Stomach (tissue), 8 donors: ENCODE measurements at regions not wholly inside any gene's neighbourhood (a gene's known extent, or its start where the extent isn't known, plus 50 kb on each side); places are given as distances from the start of the nearest gene placed in this dataset.

Experiments used
- DNase-seq, 2 donors: peaks; one replicate each; pipeline versions ENCODE4 v3.0.0 to v3.0.0-alpha.2; 2013 to 2019
- H3K27ac ChIP-seq, 5 donors: fragments of 200-600 bp in 4 of 5; sonication (generic) in 4 of 5; one replicate each; pipeline ENCODE4 v1.5.1; 2013 to 2019; ENCODE audit warnings: mild to moderate bottlenecking in 1 of 5, moderate library complexity in 1 of 5
- H3K27me3 ChIP-seq, 3 donors: fragments of 200-600 bp; sonication (generic); one replicate each; pipeline ENCODE4 v1.5.1; 2017 to 2019; ENCODE audit warnings: mixed run types in 1 of 3
- H3K36me3 ChIP-seq, 4 donors: fragments of 200-600 bp; sonication (generic); 1 replicate in 3 of 4; 2 replicates in 1 of 4; pipeline ENCODE4 v1.5.1; 2016 to 2019
- H3K4me1 ChIP-seq, 4 donors: fragments of 200-600 bp; sonication (generic); one replicate each; pipeline ENCODE4 v1.5.1; 2016 to 2019
- H3K4me3 ChIP-seq, 4 donors: fragments of 200-600 bp; sonication (generic) in 3 of 4; one replicate each; pipeline ENCODE4 v1.5.1; 2016 to 2019; ENCODE audit warnings: mild to moderate bottlenecking in 1 of 4
- H3K9me3 ChIP-seq, 4 donors: fragments of 200-600 bp; sonication (generic); one replicate each; pipeline ENCODE4 v1.5.1; 2016 to 2019
- CTCF ChIP-seq, 7 experiments: fragments of 450-650 bp in 4 of 7; fragments of 200-600 bp in 3 of 7; sonication (generic) in 3 of 7; IDR thresholded peaks; one replicate each; pipeline ENCODE4 v1.5.1; 2016 to 2019; ENCODE audit warnings: antibody characterized with exemption in 7 of 7, control low read depth in 2 of 7, mild to moderate bottlenecking in 1 of 7
- EP300 ChIP-seq: sonication (generic); formaldehyde crosslinking; IDR thresholded peaks from one replicate; pipeline ENCODE4 v1.6.1; 2017; ENCODE audit warnings: antibody characterized with exemption
- POLR2A ChIP-seq, 4 donors: fragments of 450-650 bp; IDR thresholded peaks; one replicate each; pipeline ENCODE4 v1.6.1; 2016; ENCODE audit warnings: antibody characterized with exemption in 4 of 4, control low read depth in 2 of 4, mild to moderate bottlenecking in 1 of 4, moderate library complexity in 1 of 4
- POLR2AphosphoS5 ChIP-seq, 3 donors: sonication (generic); formaldehyde crosslinking; IDR thresholded peaks; one replicate each; pipeline ENCODE4 v1.6.1; 2016; ENCODE audit warnings: antibody characterized with exemption in 3 of 3
- WGBS, 5 donors: extraction: QIAGEN DNeasy Blood & Tissue Kit in 3 of 5; methylation state at CpG; one replicate each; pipeline versions ENCODE4 v1.1.5 to v1.1.7; 2013 to 2018; 5-methylcytosine and 5-hydroxymethylcytosine counted together
- intact Hi-C: fragments of 100-400 bp; cut with DNase I; formaldehyde crosslinking; loops from one replicate; pipeline ENCODE4 v1.15.1; 2023; ENCODE audit warnings: low total_unique reads
- donor health status: healthy with polysubstance abuse.
- donor health status: Bipolar disorder and iron deficiency.
- donor health status: healthy.

- no peak for DNase-seq
- peaks cover 0 to 6% (median 0%) of the 10 kb centered on the region in 4 donors for H3K9me3 ChIP-seq
- H3K36me3 ChIP-seq, result no peaks in the 10 kb centered on the region
- H3K4me3 ChIP-seq, result no peak overlapping the region
- 18 to 49% (median 39%) methylated on average over 2 of the region's 2 CpGs for WGBS, 5 donors
- H3K27me3 ChIP-seq, result no peaks in the 10 kb centered on the region
- no peak overlapping the region for H3K27ac ChIP-seq
- peaks cover 0 to 3% (median 0%) of the 10 kb centered on the region in 4 donors for H3K4me1 ChIP-seq
- intact Hi-C loops, result no loop called here
- TF ChIP-seq POLR2AphosphoS5 (IDR thresholded peaks at IDR 0.05), result no peak
Measured at GRCh38 chr1:55447488-55447887, 232.3 kb upstream of the USP24 start.

GRCh38 chr1:55446351-55446750 lies 231.2 kb upstream of the USP24 start:
- Histone ChIP-seq H3K27me3 (no peaks in the 10 kb centered on the region), H3K36me3 (no peaks in the 10 kb centered on the region), H3K4me1 (peaks cover 0 to 3% (median 0%) of the 10 kb centered on the region in 4 donors), H3K4me3 (no peak overlapping the region), H3K27ac (no peak overlapping the region), H3K9me3 (peaks cover 0 to 3% (median 0%) of the 10 kb centered on the region in 4 donors)
- intact Hi-C loops, result no loop called here
- WGBS, 5 donors, result 81 to 89% (median 85%) methylated on average over 2 of the region's 2 CpGs
- TF ChIP-seq EP300 (no peak), POLR2A (IDR thresholded peaks at IDR 0.05) (no peak), POLR2AphosphoS5 (IDR thresholded peaks at IDR 0.05) (no peak), CTCF (IDR thresholded peaks at IDR 0.05) (no peak)
- no peak for DNase-seq

GRCh38 chr1:55445416-55445815 lies 230.3 kb upstream of the USP24 start:
- DNase-seq, result no peak
- H3K36me3 ChIP-seq, result no peaks in the 10 kb centered on the region
- H3K27ac ChIP-seq, result peak overlapping the region in 1 of 5 donors; percentile 72
- H3K27me3 ChIP-seq, result no peaks in the 10 kb centered on the region
- no peaks in the 10 kb centered on the region for H3K9me3 ChIP-seq
- intact Hi-C loops, result no loop called here
- TF ChIP-seq POLR2A (IDR thresholded peaks at IDR 0.05) (no peak), CTCF (IDR thresholded peaks at IDR 0.05) (no peak), POLR2AphosphoS5 (IDR thresholded peaks at IDR 0.05) (no peak), EP300 (no peak)
- peaks cover 0 to 3% (median 0%) of the 10 kb centered on the region in 4 donors for H3K4me1 ChIP-seq
- WGBS, 5 donors, result 81 to 94% (median 89%) methylated on average over 2 of the region's 2 CpGs
- H3K4me3 ChIP-seq, result no peak overlapping the region

GRCh38 chr1:55444667-55445066 lies 229.5 kb upstream of the USP24 start:
- intact Hi-C loops, result no loop called here
- H3K4me3 ChIP-seq, result no peak overlapping the region
- TF ChIP-seq POLR2A (IDR thresholded peaks at IDR 0.05) (no peak), POLR2AphosphoS5 (IDR thresholded peaks at IDR 0.05) (no peak), EP300 (no peak), CTCF (IDR thresholded peaks at IDR 0.05) (no peak)
- DNase-seq, result no peak
- H3K36me3 ChIP-seq, result no peaks in the 10 kb centered on the region
- WGBS, 5 donors, result 41 to 52% (median 47%) methylated on average over 1 of the region's 1 CpG
- no peaks in the 10 kb centered on the region for H3K9me3 ChIP-seq
- no peaks in the 10 kb centered on the region for H3K27me3 ChIP-seq
- peak overlapping the region; percentile 0 to 79 (median 53) for H3K27ac ChIP-seq
- peaks cover 0 to 3% (median 0%) of the 10 kb centered on the region in 4 donors for H3K4me1 ChIP-seq

- WGBS, 5 donors, result 58 to 74% (median 61%) methylated on average over 7 of the region's 7 CpGs
- no peak for TF ChIP-seq POLR2A (IDR thresholded peaks at IDR 0.05)
- peak; percentile 80 for TF ChIP-seq EP300
- peak; percentile 85 to 93 (median 87) for TF ChIP-seq POLR2AphosphoS5 (IDR thresholded peaks at IDR 0.05)
- no peaks in the 10 kb centered on the region for H3K27me3 ChIP-seq
- intact Hi-C loops, result no loop called here
- peak overlapping the region in 4 of 5 donors; percentile 50 to 79 (median 62) for H3K27ac ChIP-seq
- H3K36me3 ChIP-seq, result no peaks in the 10 kb centered on the region
- H3K9me3 ChIP-seq, result no peaks in the 10 kb centered on the region
- peak; percentile 45 to 56 for DNase-seq
- H3K4me3 ChIP-seq, result no peak overlapping the region
- peaks cover 0 to 3% (median 0%) of the 10 kb centered on the region in 4 donors for H3K4me1 ChIP-seq
Measured at GRCh38 chr1:55443175-55443915, 228.2 kb upstream of the USP24 start.
